SK-N-SH treated with all-trans-retinoic acid at 6 μM for 48 hours (cell line): ENCODE measurements at regions not wholly inside any gene's neighbourhood (a gene's known extent, or its start where the extent isn't known, plus 50 kb on each side); places are given as distances from the start of the nearest gene placed in this dataset.

Experiments used
- ATAC-seq: fragments of 200-7000 bp; cut with Tn5 transposase; 3 replicates; pipeline ENCODE4 v1.9.1; 2020; ENCODE audit warnings: mild to moderate bottlenecking, moderate library complexity
- ARNTL ChIP-seq: fragments of 450-650 bp; formaldehyde crosslinking; IDR thresholded peaks from 2 replicates; pipeline ENCODE4 v1.5.0; 2020; ENCODE audit warnings: low read depth, mild to moderate bottlenecking, moderate library complexity, borderline replicate concordance
- BACH2 ChIP-seq: fragments of 250-450 bp; sonication (Bioruptor Pico); IDR thresholded peaks from 2 replicates; pipeline ENCODE4 v1.9.0; 2021; ENCODE audit warnings: mild to moderate bottlenecking, borderline replicate concordance
- CREB5 ChIP-seq: fragments of 250-450 bp; sonication (Bioruptor Pico); IDR thresholded peaks from 2 replicates; pipeline ENCODE4 v1.5.1; 2020; ENCODE audit warnings: low read depth, mild to moderate bottlenecking, moderate library complexity
- CSDC2 ChIP-seq: fragments of 250-450 bp; sonication (Bioruptor Pico); IDR thresholded peaks from 2 replicates; pipeline ENCODE4 v1.5.0; 2020; ENCODE audit warnings: mild to moderate bottlenecking, moderate library complexity
- ESRRG ChIP-seq: fragments of 250-450 bp; sonication (Bioruptor Pico); IDR thresholded peaks from 2 replicates; pipeline ENCODE4 v1.6.1; 2021; ENCODE audit warnings: mild to moderate bottlenecking
- GLIS3 ChIP-seq: fragments of 250-450 bp; sonication (Bioruptor Pico); IDR thresholded peaks from 2 replicates; pipeline ENCODE4 v1.5.0; 2020; ENCODE audit warnings: mild to moderate bottlenecking, moderate library complexity
- ISL1 ChIP-seq: fragments of 250-450 bp; sonication (Bioruptor Pico); IDR thresholded peaks from 2 replicates; pipeline ENCODE4 v2.1.2; 2022; ENCODE audit warnings: mild to moderate bottlenecking, moderate library complexity
- OSR1 ChIP-seq: fragments of 250-450 bp; sonication (Bioruptor Pico); IDR thresholded peaks from 2 replicates; pipeline ENCODE4 v1.8.0; 2022; ENCODE audit warnings: moderate library complexity, mild to moderate bottlenecking, inconsistent platforms
- PATZ1 ChIP-seq: fragments of 250-450 bp; sonication (Bioruptor Pico); IDR thresholded peaks from 2 replicates; pipeline ENCODE4 v1.8.0; 2020; ENCODE audit warnings: mild to moderate bottlenecking, moderate library complexity, borderline replicate concordance
- POU6F1 ChIP-seq: fragments of 250-450 bp; sonication (Bioruptor Pico); IDR thresholded peaks from 2 replicates; pipeline ENCODE4 v1.8.0; 2021; ENCODE audit warnings: low read depth, mild to moderate bottlenecking, moderate library complexity, borderline replicate concordance
- PPARA ChIP-seq: fragments of 250-450 bp; sonication (Bioruptor Pico); IDR thresholded peaks from 2 replicates; pipeline ENCODE4 v1.5.0; 2020; ENCODE audit warnings: mild to moderate bottlenecking, borderline replicate concordance
- RARB ChIP-seq: fragments of 250-450 bp; sonication (Bioruptor Pico); IDR thresholded peaks from 2 replicates; pipeline ENCODE4 v1.8.0; 2021; ENCODE audit warnings: mild to moderate bottlenecking, moderate library complexity
- SNAI2 ChIP-seq: fragments of 250-450 bp; sonication (Bioruptor Pico); IDR thresholded peaks from 2 replicates; pipeline ENCODE4 v1.5.0; 2020; ENCODE audit warnings: mild to moderate bottlenecking, moderate library complexity
- TOX ChIP-seq: fragments of 250-450 bp; sonication (Bioruptor Pico); IDR thresholded peaks from 2 replicates; pipeline ENCODE4 v1.8.0; 2021; ENCODE audit warnings: mild to moderate bottlenecking, moderate library complexity, borderline replicate concordance
- TSHZ2 ChIP-seq: fragments of 250-450 bp; sonication (Bioruptor Pico); IDR thresholded peaks from 2 replicates; pipeline ENCODE4 v1.5.0; 2020; ENCODE audit warnings: mild to moderate bottlenecking, moderate library complexity
- ZC3H10 ChIP-seq: fragments of 250-450 bp; sonication (Bioruptor Pico); IDR thresholded peaks from 2 replicates; pipeline ENCODE4 v1.5.1; 2021; ENCODE audit warnings: mild to moderate bottlenecking, moderate library complexity
- ZFP3 ChIP-seq: fragments of 250-450 bp; sonication (Bioruptor Pico); IDR thresholded peaks from 2 replicates; pipeline ENCODE4 v1.5.0; 2020; ENCODE audit warnings: mild to moderate bottlenecking, moderate library complexity
- ZFP30 ChIP-seq: fragments of 450-650 bp; formaldehyde crosslinking; IDR thresholded peaks from 2 replicates; pipeline ENCODE4 v1.5.0; 2022; ENCODE audit warnings: mild to moderate bottlenecking, moderate library complexity
- ZNF565 ChIP-seq: fragments of 450-650 bp; formaldehyde crosslinking; conservative IDR thresholded peaks from 2 replicates; pipeline ENCODE4 v1.5.0; 2020; ENCODE audit warnings: low read depth, mild to moderate bottlenecking, moderate library complexity
- ZNF70 ChIP-seq: fragments of 450-650 bp; formaldehyde crosslinking; IDR thresholded peaks from 2 replicates; pipeline ENCODE4 v1.5.0; 2020; ENCODE audit warnings: mild to moderate bottlenecking, moderate library complexity
- ZNF8 ChIP-seq: fragments of 450-650 bp; formaldehyde crosslinking; IDR thresholded peaks from 2 replicates; pipeline ENCODE4 v1.5.0; 2020; ENCODE audit warnings: mild to moderate bottlenecking, moderate library complexity
- TF ChIP-seq, protein P1 (sequence below): fragments of 250-450 bp; sonication (Bioruptor Pico); IDR thresholded peaks from 2 replicates; pipeline ENCODE4 v1.5.1; 2021; ENCODE audit warnings: mild to moderate bottlenecking, moderate library complexity

DNA sequence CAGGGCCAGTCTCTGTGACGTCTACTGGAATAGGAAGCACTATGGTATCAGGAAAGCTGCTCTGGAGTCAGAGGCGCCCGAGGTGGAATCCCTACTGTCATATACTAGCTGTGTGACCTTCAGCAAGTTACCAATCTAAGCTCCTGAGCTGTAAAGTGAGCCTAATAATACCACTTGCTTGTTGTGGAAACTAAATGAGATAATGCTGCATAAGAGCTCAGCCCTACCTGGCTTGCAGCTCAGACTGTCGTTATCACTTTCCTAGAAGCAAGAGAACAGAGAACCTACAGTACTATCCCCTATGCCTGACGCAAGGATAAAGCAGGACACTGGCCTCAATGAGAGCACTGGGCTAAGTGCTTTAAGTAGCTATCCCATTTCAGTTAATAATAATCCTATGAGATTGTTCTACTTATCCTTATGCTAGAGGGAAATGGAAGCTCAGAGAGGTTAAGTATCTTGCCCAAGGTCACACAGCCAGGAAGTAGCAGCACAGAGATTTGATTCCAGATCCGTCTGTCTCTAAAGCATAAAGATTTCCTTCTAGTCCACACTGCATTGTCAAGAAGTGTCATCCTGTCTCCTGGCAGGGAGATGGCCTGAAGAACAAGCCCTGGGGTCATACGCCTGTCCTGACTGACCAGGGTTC, 195.2 kb downstream of the TLE3 start:
- ATAC-seq: no peak
- TF ChIP-seq PPARA (CRISPR knock-in tag): no peak
- TF ChIP-seq CSDC2 (CRISPR knock-in tag): no peak

- TF ChIP-seq, protein P1, sequence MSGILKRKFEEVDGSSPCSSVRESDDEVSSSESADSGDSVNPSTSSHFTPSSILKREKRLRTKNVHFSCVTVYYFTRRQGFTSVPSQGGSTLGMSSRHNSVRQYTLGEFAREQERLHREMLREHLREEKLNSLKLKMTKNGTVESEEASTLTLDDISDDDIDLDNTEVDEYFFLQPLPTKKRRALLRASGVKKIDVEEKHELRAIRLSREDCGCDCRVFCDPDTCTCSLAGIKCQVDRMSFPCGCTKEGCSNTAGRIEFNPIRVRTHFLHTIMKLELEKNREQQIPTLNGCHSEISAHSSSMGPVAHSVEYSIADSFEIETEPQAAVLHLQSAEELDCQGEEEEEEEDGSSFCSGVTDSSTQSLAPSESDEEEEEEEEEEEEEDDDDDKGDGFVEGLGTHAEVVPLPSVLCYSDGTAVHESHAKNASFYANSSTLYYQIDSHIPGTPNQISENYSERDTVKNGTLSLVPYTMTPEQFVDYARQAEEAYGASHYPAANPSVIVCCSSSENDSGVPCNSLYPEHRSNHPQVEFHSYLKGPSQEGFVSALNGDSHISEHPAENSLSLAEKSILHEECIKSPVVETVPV (CRISPR knock-in tag): no peak
- TF ChIP-seq ZC3H10 (CRISPR knock-in tag) (no peak), GLIS3 (CRISPR knock-in tag) (no peak), SNAI2 (no peak), ISL1 (CRISPR knock-in tag) (no peak), TOX (CRISPR knock-in tag) (no peak), ZFP3 (CRISPR knock-in tag) (no peak), ZNF565 (CRISPR knock-in tag) (no peak), POU6F1 (CRISPR knock-in tag) (no peak), PATZ1 (CRISPR knock-in tag) (no peak), PPARA (CRISPR knock-in tag) (no peak), BACH2 (CRISPR knock-in tag) (no peak), ZFP30 (CRISPR knock-in tag) (no peak), ESRRG (no peak), ZNF70 (CRISPR knock-in tag) (no peak), ARNTL (CRISPR knock-in tag) (no peak), RARB (CRISPR knock-in tag) (no peak)
- ATAC-seq: no peak
Observed at GRCh38 chr15:69903470-69904469, 193.9 kb downstream of the TLE3 start.

DNA sequence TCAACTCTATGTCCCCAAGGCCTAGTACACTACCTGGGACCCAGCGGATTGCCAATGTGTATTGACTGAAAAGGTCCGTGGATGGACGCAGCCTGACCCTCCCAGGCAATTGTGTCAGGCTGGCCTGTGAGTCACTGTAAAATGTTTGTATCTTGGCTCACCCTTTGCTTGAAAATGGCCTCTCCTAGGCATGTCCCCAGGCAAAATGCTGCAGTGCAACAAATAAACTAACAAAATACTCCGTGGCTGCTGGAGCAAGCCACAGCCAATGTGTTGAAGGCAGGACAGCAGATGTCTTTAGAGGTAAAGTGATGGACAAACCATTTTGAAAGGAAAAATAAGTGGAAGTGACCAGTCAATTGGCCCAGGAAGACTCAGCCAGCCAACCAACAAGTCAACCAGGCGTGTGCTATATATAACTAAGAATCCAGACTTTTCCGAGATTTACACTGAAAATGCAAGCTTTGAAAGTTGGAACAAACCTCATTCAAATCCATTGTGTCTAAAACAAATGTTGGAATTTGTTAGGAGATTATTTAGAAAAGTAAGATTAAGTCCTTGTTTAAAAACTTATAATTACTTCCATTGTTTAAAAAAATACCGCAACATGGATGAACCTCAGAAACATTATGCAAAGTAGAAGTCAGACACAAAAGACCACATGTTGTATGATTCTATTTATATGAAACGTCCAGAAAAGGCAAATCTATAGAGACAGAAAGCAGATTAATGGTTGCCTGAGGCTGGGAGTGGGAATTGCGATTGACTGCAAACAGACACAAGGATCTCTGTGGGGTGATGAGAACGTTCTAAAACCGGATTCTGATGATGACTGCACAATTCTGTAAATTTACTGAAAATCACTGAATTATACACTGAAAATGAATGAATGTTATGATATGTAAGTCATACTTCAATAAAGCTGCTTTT, 191.2 kb downstream of the TLE3 start:
- ATAC-seq: no peak
- TF ChIP-seq CSDC2 (CRISPR knock-in tag) (no peak), OSR1 (CRISPR knock-in tag) (no peak), ZNF70 (CRISPR knock-in tag) (no peak), CREB5 (no peak), ZNF8 (CRISPR knock-in tag) (no peak), PATZ1 (CRISPR knock-in tag) (no peak), ESRRG (no peak), RARB (CRISPR knock-in tag) (no peak), TSHZ2 (CRISPR knock-in tag) (no peak), SNAI2 (no peak), POU6F1 (CRISPR knock-in tag) (no peak)
